ENCODE measurements at regions not wholly inside any gene's neighbourhood (a gene's known extent, or its start where the extent isn't known, plus 50 kb on each side); places are given as distances from the start of the nearest gene placed in this dataset.

DNA sequence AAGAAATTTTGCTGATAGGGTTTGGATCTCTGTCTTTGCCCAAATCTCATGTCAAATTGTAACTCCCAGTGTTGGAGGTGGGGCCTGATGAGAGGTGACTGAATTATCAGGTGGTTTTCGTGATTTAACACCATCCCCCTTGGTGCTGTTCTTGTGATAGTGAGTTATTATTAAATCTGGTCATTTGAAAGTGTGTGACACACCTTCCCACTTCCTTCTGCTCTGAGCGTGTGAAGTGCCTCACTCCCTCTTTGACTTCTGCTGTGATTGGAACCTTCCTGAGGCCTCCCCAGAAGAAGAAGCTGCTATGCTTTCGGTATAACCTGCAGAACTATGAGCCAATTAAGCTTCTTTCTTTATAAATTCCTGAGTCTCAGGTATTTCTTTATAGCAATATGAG is 632.0 kb downstream of the SLITRK5 start:
- intact Hi-C loops (cut with micrococcal nuclease), result no loop called here
- no peak overlapping the region for H3K4me2 ChIP-seq (ENCODE audit: low read length)
- H3K4me1 ChIP-seq (ENCODE audit: insufficient read depth, low read length), result no peaks in the 10 kb centered on the region
- H3F3A ChIP-seq (ENCODE audit: low read length, unreplicated experiment), result no peaks in the 10 kb centered on the region
- no peaks in the 10 kb centered on the region for H3K79me2 ChIP-seq (ENCODE audit: low read length)
- no peaks in the 10 kb centered on the region for H3K27me3 ChIP-seq (ENCODE audit: low read length)
- ChIA-PET CTCF (no interaction called here), POLR2A (ENCODE audit: unreplicated experiment) (no interaction called here)
- no peaks in the 10 kb centered on the region for H3K9me2 ChIP-seq (replicated peaks; ENCODE audit: low read length)
- H3K9me3 ChIP-seq (ENCODE audit: low read length), result no peaks in the 10 kb centered on the region
- H3K9ac ChIP-seq (ENCODE audit: low read length), result no peak overlapping the region
- DNase-seq (no peak), ATAC-seq (no peak)
- no peak overlapping the region for H2AFZ ChIP-seq (ENCODE audit: low read length)
- H3K36me3 ChIP-seq (ENCODE audit: low read depth, low read length), result no peaks in the 10 kb centered on the region
- no peaks in the 10 kb centered on the region for H4K20me1 ChIP-seq (ENCODE audit: low read length)
- no peak overlapping the region for H3K4me3 ChIP-seq (ENCODE audit: low read length)
- TF ChIP-seq, protein P1, sequence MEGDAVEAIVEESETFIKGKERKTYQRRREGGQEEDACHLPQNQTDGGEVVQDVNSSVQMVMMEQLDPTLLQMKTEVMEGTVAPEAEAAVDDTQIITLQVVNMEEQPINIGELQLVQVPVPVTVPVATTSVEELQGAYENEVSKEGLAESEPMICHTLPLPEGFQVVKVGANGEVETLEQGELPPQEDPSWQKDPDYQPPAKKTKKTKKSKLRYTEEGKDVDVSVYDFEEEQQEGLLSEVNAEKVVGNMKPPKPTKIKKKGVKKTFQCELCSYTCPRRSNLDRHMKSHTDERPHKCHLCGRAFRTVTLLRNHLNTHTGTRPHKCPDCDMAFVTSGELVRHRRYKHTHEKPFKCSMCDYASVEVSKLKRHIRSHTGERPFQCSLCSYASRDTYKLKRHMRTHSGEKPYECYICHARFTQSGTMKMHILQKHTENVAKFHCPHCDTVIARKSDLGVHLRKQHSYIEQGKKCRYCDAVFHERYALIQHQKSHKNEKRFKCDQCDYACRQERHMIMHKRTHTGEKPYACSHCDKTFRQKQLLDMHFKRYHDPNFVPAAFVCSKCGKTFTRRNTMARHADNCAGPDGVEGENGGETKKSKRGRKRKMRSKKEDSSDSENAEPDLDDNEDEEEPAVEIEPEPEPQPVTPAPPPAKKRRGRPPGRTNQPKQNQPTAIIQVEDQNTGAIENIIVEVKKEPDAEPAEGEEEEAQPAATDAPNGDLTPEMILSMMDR (conservative IDR thresholded peaks at IDR 0.05; ENCODE audit: low read depth, low read length), result no peak
- TF ChIP-seq EZH2 (IDR thresholded peaks at IDR 0.05; ENCODE audit: low read length, unreplicated experiment), result no peak
- TF ChIP-seq EZH2phosphoT487 (IDR thresholded peaks at IDR 0.05; ENCODE audit: borderline replicate concordance, low read length), result no peak
- BruUV-seq (replicated peaks), result no TSS peak
- H3K27ac ChIP-seq (ENCODE audit: low read length), result no peak overlapping the region

DNA sequence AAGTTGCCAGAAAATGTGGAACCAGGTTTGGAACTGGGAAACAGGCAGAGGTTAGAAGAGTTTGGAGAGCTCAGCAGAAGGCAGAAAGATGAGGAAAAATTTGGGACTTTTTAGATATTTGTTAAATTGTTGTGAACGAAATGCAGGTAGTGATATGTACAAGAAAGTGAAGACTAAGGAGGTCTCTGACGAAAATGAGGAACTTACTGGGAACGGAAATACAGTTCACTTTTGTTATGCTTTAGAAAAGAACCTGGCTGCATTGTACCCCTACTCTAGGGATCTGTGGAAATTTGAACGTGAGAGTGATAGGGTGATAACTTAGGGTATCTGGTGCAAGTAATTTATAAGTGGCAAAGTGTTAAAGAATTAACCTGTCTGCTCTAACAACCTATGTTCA is 632.4 kb downstream of the SLITRK5 start:
- intact Hi-C loops (cut with micrococcal nuclease), result no loop called here

DNA sequence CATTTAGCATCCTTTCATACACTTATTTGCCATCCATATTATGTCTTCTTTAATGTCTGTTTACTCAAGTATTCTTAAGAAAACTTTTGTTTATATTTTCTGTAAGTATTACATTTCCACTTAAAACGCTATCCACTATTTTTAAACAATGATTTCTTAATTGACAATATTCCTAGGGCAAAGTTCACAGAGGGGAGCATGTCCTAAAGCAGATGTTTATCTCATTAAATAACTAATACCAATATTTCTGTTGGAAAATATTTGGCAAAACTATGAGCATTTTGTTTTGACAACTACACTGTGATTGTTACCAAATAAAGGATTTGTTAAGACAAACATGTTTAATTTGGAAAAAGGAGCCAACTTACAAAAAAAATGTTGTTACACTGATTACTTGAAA is 643.3 kb downstream of the SLITRK5 start:
- BruUV-seq (replicated peaks), result no TSS peak
- Histone ChIP-seq H3K4me2 (ENCODE audit: low read length) (no peak overlapping the region), H3K9ac (ENCODE audit: low read length) (no peak overlapping the region), H3K27ac (ENCODE audit: low read length) (no peak overlapping the region), H3F3A (ENCODE audit: low read length, unreplicated experiment) (no peaks in the 10 kb centered on the region), H2AFZ (ENCODE audit: low read length) (no peak overlapping the region), H3K27me3 (ENCODE audit: low read length) (no peaks in the 10 kb centered on the region), H3K79me2 (ENCODE audit: low read length) (no peaks in the 10 kb centered on the region), H3K9me2 (replicated peaks; ENCODE audit: low read length) (no peaks in the 10 kb centered on the region), H3K4me1 (ENCODE audit: insufficient read depth, low read length) (no peaks in the 10 kb centered on the region), H4K20me1 (ENCODE audit: low read length) (no peaks in the 10 kb centered on the region), H3K36me3 (ENCODE audit: low read depth, low read length) (no peaks in the 10 kb centered on the region), H3K9me3 (ENCODE audit: low read length) (no peaks in the 10 kb centered on the region), H3K4me3 (ENCODE audit: low read length) (no peak overlapping the region)
- ATAC-seq (no peak), DNase-seq (no peak)
- POLR2A ChIA-PET (ENCODE audit: unreplicated experiment), result no interaction called here
- CTCF ChIA-PET, result no interaction called here
- intact Hi-C loops (cut with micrococcal nuclease), result no loop called here
- TF ChIP-seq EZH2phosphoT487 (IDR thresholded peaks at IDR 0.05; ENCODE audit: borderline replicate concordance, low read length) (no peak), EZH2 (IDR thresholded peaks at IDR 0.05; ENCODE audit: low read length, unreplicated experiment) (no peak)
- TF ChIP-seq, protein P1 (conservative IDR thresholded peaks at IDR 0.05; ENCODE audit: low read depth, low read length), result no peak

More for the DNA sequence above, 632.4 kb downstream of the SLITRK5 start:
- Histone ChIP-seq H3K79me2 (ENCODE audit: low read length) (no peaks in the 10 kb centered on the region), H2AFZ (ENCODE audit: low read length) (no peak overlapping the region), H3K4me3 (ENCODE audit: low read length) (no peak overlapping the region), H3K9me3 (ENCODE audit: low read length) (no peaks in the 10 kb centered on the region), H3K27ac (ENCODE audit: low read length) (no peak overlapping the region), H3K4me2 (ENCODE audit: low read length) (no peak overlapping the region), H3K9ac (ENCODE audit: low read length) (no peak overlapping the region), H3K27me3 (ENCODE audit: low read length) (no peaks in the 10 kb centered on the region), H3K4me1 (ENCODE audit: insufficient read depth, low read length) (no peaks in the 10 kb centered on the region), H3F3A (ENCODE audit: low read length, unreplicated experiment) (no peaks in the 10 kb centered on the region), H4K20me1 (ENCODE audit: low read length) (no peaks in the 10 kb centered on the region), H3K9me2 (replicated peaks; ENCODE audit: low read length) (no peaks in the 10 kb centered on the region), H3K36me3 (ENCODE audit: low read depth, low read length) (no peaks in the 10 kb centered on the region)
- ChIA-PET CTCF (no interaction called here), POLR2A (ENCODE audit: unreplicated experiment) (no interaction called here)
- no peak for ATAC-seq
- TF ChIP-seq, protein P1 (conservative IDR thresholded peaks at IDR 0.05; ENCODE audit: low read depth, low read length), result no peak
- no peak for TF ChIP-seq EZH2 (IDR thresholded peaks at IDR 0.05; ENCODE audit: low read length, unreplicated experiment)
- no peak for TF ChIP-seq EZH2phosphoT487 (IDR thresholded peaks at IDR 0.05; ENCODE audit: borderline replicate concordance, low read length)
- BruUV-seq (replicated peaks), result no TSS peak
- DNase-seq, result no peak
